Muscle of leg (tissue), 3 donors: ENCODE measurements at regions not wholly inside any gene's neighbourhood (a gene's known extent, or its start where the extent isn't known, plus 50 kb on each side); places are given as distances from the start of the nearest gene placed in this dataset.
A peak's percentile ranks its signal among the peaks of the same experiment; 100 is the strongest.

Experiments
- DNase-seq: peaks from one replicate; pipeline ENCODE4 v3.0.0; 2013
- H3K27ac ChIP-seq: one replicate; pipeline ENCODE4 v1.5.1; 2013; ENCODE audit warnings: mild to moderate bottlenecking, low read length, control low read depth
- H3K27me3 ChIP-seq: one replicate; pipeline ENCODE4 v1.6.1; 2013; ENCODE audit warnings: low read length; ENCODE audit not compliant: control insufficient read depth, insufficient read depth
- H3K36me3 ChIP-seq: one replicate; pipeline ENCODE4 v1.6.1; 2013; ENCODE audit warnings: low read length; ENCODE audit not compliant: control insufficient read depth, insufficient read depth
- H3K4me1 ChIP-seq: one replicate; pipeline ENCODE4 v1.6.1; 2013; ENCODE audit warnings: low read length; ENCODE audit not compliant: control insufficient read depth, insufficient read depth
- H3K4me3 ChIP-seq: one replicate; pipeline ENCODE4 v1.5.1; 2013; ENCODE audit warnings: low read length, control low read depth
- H3K9me3 ChIP-seq: replicated peaks from 2 replicates; pipeline ENCODE4 v1.6.1; 2013; ENCODE audit warnings: low read depth, low read length; ENCODE audit not compliant: control insufficient read depth
- WGBS: methylation state at CpG from one replicate; pipeline ENCODE4 v1.1.5; 2013; ENCODE audit warnings: missing lambda C conversion rate; ENCODE audit not compliant: insufficient coverage; 5-methylcytosine and 5-hydroxymethylcytosine counted together

GRCh38 chr4:31595496-31595895 is 875.3 kb downstream of the PCDH7 start:
- peak; percentile 63 for DNase-seq
- Histone ChIP-seq H3K36me3 (no peaks in the 10 kb centered on the region), H3K27me3 (no peaks in the 10 kb centered on the region), H3K4me1 (no peaks in the 10 kb centered on the region), H3K9me3 (no peaks in the 10 kb centered on the region), H3K27ac (no peak overlapping the region), H3K4me3 (no peak overlapping the region)
- WGBS: 100% methylated on average over 1 of the region's 2 CpGs

- DNase-seq: no peak
- Histone ChIP-seq H3K27ac (no peak overlapping the region), H3K9me3 (no peaks in the 10 kb centered on the region), H3K36me3 (no peaks in the 10 kb centered on the region), H3K4me1 (no peaks in the 10 kb centered on the region), H3K4me3 (no peak overlapping the region), H3K27me3 (no peaks in the 10 kb centered on the region)
- WGBS: 87% methylated on average over 3 of the region's 3 CpGs
These were observed 878.5 kb downstream of the PCDH7 start for GRCh38 chr4:31598639-31599038.

GRCh38 chr4:31601793-31602192 is 881.6 kb downstream of the PCDH7 start:
- no peaks in the 10 kb centered on the region for H3K9me3 ChIP-seq
- no peak overlapping the region for H3K4me3 ChIP-seq

GRCh38 chr4:31613946-31614623 is 893.9 kb downstream of the PCDH7 start:
- 91% methylated on average over 3 of the region's 7 CpGs for WGBS
- no peaks in the 10 kb centered on the region for H3K9me3 ChIP-seq
- H3K27ac ChIP-seq: no peak overlapping the region
- no peaks in the 10 kb centered on the region for H3K27me3 ChIP-seq
- H3K4me3 ChIP-seq: no peak overlapping the region
- no peaks in the 10 kb centered on the region for H3K4me1 ChIP-seq
- peak; percentile 3 for DNase-seq
- no peaks in the 10 kb centered on the region for H3K36me3 ChIP-seq

More at GRCh38 chr4:31601793-31602192, 881.6 kb downstream of the PCDH7 start:
- DNase-seq: no peak
- no peak overlapping the region for H3K27ac ChIP-seq
- H3K36me3 ChIP-seq: no peaks in the 10 kb centered on the region
- H3K27me3 ChIP-seq: no peaks in the 10 kb centered on the region
- no peaks in the 10 kb centered on the region for H3K4me1 ChIP-seq

- H3K9me3 ChIP-seq: no peaks in the 10 kb centered on the region
- no peak overlapping the region for H3K4me3 ChIP-seq
- H3K4me1 ChIP-seq: no peaks in the 10 kb centered on the region
- H3K27me3 ChIP-seq: no peaks in the 10 kb centered on the region
- H3K36me3 ChIP-seq: no peaks in the 10 kb centered on the region
- no peak for DNase-seq
- H3K27ac ChIP-seq: no peak overlapping the region
- WGBS: no CpG with 5 or more reads among the region's 1 CpG
These were observed 897.5 kb downstream of the PCDH7 start for GRCh38 chr4:31617667-31618066.

- H3K9me3 ChIP-seq: no peaks in the 10 kb centered on the region
- no peak for DNase-seq
- WGBS: no CpG with 5 or more reads among the region's 2 CpGs
- H3K4me1 ChIP-seq: no peaks in the 10 kb centered on the region
- H3K36me3 ChIP-seq: no peaks in the 10 kb centered on the region
- no peak overlapping the region for H3K4me3 ChIP-seq
- no peak overlapping the region for H3K27ac ChIP-seq
- no peaks in the 10 kb centered on the region for H3K27me3 ChIP-seq
These were observed 900.3 kb downstream of the PCDH7 start for GRCh38 chr4:31620476-31620875.

- H3K27ac ChIP-seq: no peak overlapping the region
- DNase-seq: no peak
- no peaks in the 10 kb centered on the region for H3K36me3 ChIP-seq
- no peaks in the 10 kb centered on the region for H3K4me1 ChIP-seq
- no peak overlapping the region for H3K4me3 ChIP-seq
- H3K9me3 ChIP-seq: no peaks in the 10 kb centered on the region
- WGBS: 100% methylated on average over 1 of the region's 4 CpGs
- H3K27me3 ChIP-seq: no peaks in the 10 kb centered on the region
These were observed 925.1 kb downstream of the PCDH7 start for GRCh38 chr4:31645236-31645635.

GRCh38 chr4:31647786-31648185 is 927.6 kb downstream of the PCDH7 start:
- Histone ChIP-seq H3K9me3 (no peaks in the 10 kb centered on the region), H3K36me3 (no peaks in the 10 kb centered on the region), H3K4me3 (no peak overlapping the region), H3K27me3 (no peaks in the 10 kb centered on the region), H3K27ac (no peak overlapping the region), H3K4me1 (no peaks in the 10 kb centered on the region)
- no peak for DNase-seq
- 86% methylated on average over 1 of the region's 1 CpG for WGBS

GRCh38 chr4:31649878-31650277 is 929.7 kb downstream of the PCDH7 start:
- H3K27ac ChIP-seq: no peak overlapping the region
- no peak overlapping the region for H3K4me3 ChIP-seq
- no CpG with 5 or more reads among the region's 1 CpG for WGBS
- no peaks in the 10 kb centered on the region for H3K4me1 ChIP-seq
- H3K36me3 ChIP-seq: no peaks in the 10 kb centered on the region
- no peaks in the 10 kb centered on the region for H3K27me3 ChIP-seq
- no peaks in the 10 kb centered on the region for H3K9me3 ChIP-seq
- no peak for DNase-seq

GRCh38 chr4:31651541-31651940 is 931.4 kb downstream of the PCDH7 start:
- H3K36me3 ChIP-seq: no peaks in the 10 kb centered on the region
- no peaks in the 10 kb centered on the region for H3K9me3 ChIP-seq
- no peaks in the 10 kb centered on the region for H3K27me3 ChIP-seq
- no peaks in the 10 kb centered on the region for H3K4me1 ChIP-seq
- no CpG with 5 or more reads among the region's 1 CpG for WGBS
- H3K27ac ChIP-seq: no peak overlapping the region
- no peak overlapping the region for H3K4me3 ChIP-seq
- no peak for DNase-seq

GRCh38 chr4:31655328-31655727 is 935.2 kb downstream of the PCDH7 start:
- Histone ChIP-seq H3K9me3 (no peaks in the 10 kb centered on the region), H3K36me3 (no peaks in the 10 kb centered on the region), H3K4me1 (no peaks in the 10 kb centered on the region), H3K27ac (no peak overlapping the region), H3K4me3 (no peak overlapping the region), H3K27me3 (no peaks in the 10 kb centered on the region)
- no peak for DNase-seq
